HG03521 (cell line): ENCODE measurements at regions not wholly inside any gene's neighbourhood (a gene's known extent, or its start where the extent isn't known, plus 50 kb on each side); places are given as distances from the start of the nearest gene placed in this dataset.

ENCODE experiments used
- ATAC-seq: cut with Tn5 transposase; IDR thresholded peaks from one replicate; pipeline ENCODE4 v1.9.1; 2021; ENCODE audit warnings: mild to moderate bottlenecking, moderate library complexity; ENCODE audit not compliant: unreplicated experiment

DNA sequence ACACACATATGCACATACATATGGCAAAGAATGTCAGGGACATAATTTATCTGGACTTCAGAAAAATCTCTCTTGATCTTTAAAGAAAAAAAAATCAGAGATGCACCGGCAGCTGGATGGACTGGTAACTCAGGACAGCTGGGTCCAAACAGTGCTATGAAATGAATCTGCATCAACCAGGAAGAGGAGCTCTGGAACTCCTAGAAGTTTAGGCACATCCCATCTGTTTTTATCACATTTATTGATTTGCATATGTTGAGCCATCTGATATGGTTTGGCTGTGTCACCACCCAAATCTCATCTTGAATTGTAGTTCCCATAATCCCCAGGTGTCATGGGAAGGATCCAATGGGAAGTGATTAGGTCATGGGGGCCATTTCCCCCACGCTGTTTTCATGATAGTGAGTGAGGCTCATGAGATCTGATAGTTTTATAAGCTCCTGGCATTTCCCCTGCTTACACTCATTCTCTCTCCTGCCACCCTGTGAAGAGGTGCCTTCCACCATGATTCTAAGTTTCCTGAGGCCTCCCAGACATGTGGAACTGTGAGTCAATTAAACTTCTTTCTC is 87.7 kb upstream of the AKIP1 start:
- ATAC-seq = no peak

DNA sequence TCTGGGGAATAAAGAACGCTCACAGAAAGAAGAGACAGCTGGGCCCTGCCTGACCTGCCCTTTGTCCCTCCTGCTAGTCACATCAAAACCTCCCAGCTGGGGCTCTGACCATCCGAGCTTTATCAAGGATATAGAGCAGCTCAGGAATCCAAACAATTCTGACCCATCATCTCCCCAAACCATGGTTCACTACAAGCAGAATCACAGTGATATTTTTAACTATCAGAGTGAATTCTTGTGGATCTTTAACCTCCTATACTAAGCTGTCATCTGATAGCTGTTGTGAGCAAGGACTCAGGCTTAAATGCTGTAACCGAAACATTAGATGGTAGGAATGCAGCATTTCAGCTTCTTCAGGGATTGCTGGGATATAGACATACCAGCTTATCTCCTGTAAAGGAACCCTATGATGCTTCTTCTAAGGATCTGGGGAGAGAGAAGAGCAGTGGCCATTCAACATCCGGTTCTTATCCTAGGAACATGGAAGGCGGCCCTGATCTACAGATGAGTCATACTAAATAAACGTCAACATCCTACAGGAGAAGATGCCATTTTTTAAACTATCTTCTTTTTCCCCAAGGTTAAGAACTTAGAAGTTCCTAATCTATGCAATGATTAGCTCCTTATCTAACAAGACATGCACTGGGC is 84.7 kb upstream of the AKIP1 start:
- no peak for ATAC-seq

DNA sequence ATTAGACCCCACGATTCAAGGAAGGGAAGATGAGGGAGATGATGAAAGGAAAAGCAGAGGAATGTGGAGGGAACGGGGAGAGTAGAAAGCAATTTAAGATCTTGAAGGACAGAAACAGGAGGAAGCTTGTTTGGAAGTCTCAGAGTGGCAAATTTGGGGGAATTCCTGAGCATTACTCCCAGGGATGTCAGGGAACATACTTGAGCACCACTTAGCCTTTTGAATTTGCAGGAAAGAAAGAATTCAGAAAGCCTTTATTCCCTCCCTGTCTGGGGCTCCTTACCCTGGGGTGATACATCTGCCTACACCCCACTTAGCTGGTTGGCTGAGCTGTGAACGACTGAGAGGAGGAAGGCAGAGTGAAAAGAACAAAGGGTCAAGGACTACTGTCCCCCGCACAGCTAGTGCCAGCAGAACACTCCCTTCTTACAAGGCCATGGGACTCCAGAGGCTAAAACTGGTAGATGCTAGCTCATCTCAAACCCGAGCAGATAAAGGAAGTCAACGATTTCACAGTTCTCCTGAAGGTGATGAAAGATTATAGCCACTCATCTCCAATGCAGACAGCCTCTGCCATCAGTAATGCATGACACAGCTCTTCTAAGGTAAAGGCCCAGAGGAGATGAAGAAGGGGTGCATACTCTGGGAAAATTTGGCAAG is 84.0 kb upstream of the AKIP1 start:
- no peak for ATAC-seq

DNA sequence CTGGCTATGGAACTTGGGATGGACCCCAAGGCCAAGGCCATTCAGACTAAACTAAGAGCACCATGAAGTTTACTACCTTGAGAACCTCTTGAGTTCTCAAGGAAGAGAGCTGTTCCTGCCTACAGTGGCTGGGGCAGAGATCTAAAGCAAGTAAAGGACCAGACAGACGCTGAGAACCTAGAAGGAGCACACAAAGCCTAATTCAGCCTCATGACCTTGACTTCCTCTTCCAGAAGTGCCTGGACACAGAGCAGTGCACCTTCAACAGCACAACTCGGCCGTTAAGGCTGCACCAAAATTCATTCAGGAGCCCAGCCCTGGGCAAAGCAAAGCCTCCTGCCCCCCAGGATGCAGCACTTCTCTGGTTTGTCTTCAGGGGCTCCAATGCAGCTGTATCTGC is 82.9 kb upstream of the AKIP1 start:
- ATAC-seq = no peak

DNA sequence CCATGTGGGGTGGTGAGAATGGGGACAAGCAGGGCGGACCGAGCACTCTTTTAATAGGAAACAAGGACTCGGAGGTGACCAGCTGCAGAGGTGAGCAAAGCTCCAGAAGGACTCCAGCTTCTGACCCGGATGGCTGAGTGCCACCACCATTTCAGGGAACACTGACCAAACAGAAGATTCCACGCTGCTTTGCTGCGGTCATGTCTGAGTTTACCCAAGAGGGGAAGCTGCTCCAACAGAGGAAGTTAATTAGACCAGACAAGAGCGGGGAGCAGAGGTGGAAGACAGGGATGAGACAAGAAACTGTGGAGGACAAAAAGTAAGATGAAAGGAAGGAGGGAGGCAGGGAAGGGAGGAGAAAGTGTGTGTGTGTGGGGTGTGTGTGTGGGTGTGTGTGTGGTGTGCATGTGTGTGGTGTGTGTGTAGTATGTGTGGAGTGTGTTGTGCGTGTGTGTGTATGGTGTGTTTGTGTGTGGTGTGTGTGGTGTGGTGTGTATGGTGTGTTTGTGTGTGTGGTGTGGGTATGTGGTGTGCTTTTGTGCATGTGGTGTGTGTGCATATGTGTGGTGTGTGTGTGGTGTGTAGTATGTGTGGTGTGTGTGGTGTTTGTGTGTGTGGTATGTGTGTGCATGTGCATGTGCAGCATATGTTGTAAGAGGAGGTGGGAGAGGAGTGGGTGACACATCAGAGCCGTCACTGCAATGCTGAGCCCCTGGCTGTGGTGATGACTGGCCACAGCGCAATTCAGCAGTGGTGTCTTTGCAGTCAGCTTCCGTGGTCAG is 82.2 kb upstream of the AKIP1 start:
- ATAC-seq = no peak

DNA sequence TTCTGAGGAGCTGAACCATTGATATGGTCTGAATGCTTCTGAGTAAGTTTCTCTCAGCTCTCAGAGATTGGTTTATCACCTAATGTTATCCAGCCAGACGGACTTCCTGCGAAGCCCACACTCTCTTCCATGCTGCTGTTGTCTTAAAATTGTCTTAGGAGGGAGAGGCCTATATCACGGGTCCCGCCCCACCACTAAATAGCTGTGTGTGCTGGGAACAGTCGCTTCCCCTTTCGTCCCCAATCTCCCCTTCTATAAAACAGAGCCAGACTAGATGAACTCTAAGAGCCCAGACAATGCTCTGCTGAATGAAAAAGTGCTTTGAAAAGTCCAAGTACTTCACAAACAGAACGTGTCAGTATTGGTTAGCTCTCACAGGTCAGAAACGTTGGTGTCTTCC is 81.4 kb upstream of the AKIP1 start:
- no peak for ATAC-seq

DNA sequence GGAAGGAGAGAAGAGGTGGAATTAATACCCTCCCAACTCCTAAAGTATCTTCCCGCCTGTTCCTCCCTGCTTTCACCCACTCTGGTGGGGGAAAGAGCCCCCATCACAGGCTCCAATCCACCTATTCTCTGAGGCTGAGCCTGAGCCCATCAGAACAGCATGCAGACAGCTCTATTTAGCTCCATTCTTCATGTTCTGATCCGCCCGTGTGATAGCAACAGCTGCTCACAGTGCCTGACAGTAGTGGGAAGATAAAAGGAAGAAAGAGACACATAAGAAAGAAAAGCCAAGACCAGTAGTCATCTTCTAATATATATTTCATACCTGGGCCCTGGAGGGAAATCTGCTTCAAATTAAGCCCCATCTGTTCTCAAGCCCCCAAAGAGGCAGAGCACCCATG is 80.3 kb upstream of the AKIP1 start:
- ATAC-seq = no peak

DNA sequence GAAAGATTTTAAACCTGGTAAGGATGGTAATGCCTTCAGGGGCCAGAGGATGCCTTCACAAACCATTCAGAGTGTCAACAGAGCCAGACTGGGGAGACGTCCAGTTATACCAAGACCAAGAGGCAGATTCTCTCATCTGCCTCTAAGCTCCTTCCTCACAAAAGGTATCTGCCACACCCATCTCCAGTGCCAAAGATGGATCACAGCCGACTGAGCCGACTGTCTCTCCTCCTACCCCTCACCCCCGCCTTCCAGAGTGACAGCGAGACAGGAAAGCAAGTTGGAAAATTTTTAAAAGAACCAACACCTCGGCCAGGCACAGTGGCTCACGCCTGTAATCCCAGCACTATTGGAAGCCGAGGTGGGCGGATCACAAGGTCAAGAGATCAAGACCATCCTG is 79.1 kb upstream of the AKIP1 start:
- ATAC-seq = no peak

DNA sequence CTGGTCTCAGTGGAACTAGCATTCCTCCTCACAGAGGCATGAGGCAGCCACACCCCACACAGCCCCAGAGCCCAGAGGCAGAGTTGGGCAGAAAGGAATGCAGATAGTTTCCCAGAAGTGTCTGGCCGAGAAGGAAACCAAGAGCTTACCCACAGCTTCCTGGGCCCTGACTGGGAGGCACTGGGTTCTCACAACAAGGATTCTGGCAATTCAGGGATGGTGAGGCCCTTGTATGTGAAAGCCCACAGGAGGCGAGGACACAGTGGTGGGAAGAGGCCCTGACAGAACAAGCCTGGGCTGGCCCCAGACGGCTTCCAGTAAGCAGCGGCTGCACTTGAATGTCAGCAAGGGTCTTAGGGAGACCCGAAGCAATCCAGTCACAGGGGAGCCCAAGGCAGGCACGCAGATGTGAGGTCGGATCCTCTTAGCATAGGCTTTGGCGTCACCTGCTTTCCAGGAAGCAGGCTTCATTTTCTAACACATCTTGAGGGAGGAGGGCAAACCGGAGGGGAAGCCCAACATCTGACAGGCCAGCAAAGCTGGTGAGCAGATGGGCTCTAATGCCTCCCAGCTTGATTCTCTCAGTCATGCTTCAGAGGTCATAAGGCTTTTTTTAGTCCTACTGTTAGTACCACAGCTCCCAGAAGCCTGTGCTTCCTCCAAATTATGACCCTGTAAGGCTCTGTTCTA is 78.3 kb upstream of the AKIP1 start:
- ATAC-seq = peak; percentile 51

DNA sequence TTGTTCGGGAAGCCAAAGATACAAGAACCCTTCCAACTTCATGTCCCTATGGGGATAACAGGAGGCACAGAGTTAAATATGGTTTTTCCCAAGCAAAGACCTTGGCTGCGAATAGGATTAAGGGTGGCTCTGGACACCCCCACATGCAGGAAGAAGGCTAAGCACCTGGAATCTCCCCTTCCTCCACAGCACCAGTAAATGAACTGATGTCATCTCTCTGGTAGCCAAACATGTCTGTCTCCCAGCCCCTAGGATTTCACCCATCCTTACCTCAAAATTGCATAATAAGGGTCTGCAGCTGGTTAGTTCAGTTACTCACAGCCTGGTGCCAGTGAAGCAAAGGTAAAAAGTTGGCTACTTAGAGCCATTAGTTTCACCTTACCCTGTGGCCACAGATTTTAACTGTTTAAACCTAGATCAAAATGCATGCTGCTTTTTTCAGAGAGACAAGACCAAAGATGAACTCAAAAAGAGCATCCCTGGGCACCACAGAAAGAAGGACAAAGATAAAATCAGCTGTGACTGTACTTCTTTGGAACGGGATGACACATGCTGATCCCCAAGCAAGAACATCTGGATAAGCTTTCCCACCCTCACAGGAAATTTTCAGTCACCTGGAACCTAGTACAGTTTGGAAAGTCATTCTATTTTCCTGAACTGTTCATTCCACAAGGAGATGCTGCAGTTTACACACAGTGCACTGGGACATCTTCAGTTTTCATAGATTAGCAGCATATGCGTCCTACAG is 77.2 kb upstream of the AKIP1 start:
- ATAC-seq = no peak

DNA sequence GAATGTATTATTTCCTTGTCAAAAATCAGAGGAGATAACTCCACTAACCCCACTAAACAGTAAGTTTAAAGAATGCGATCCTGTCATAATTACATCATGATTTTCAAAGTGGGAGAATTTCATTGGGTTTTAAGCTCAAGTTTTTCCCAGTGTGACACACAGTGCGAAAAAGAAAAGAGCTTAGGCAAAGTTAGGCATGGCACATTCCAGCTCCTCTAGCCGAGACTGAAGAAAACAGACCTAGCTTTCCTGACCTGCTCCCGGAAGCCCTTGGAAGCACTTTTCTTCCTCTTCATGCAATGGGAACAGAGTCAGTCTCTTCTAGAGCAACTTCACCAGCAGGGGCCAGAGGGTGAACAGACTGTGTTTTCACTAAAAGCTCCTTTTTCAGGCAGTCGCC is 76.6 kb upstream of the AKIP1 start:
- ATAC-seq = no peak

DNA sequence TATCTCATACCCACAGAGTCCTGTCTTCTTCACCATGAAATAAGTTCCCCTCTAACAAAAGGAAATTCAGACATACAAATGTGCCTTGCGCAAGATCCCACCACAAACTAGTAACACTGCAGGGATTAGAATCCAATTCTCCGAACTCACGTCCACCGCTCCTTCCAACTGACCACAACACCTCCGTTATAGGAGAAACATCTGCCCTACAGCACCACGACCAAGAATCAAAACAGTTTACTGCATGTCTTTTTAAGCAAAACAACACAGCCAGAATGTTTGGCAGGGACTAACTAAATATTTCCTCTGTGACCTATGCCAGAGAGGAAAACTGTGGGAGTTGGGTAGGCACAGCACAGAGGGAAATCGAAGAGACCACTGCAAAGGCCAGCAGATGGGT is 72.7 kb upstream of the AKIP1 start:
- no peak for ATAC-seq

DNA sequence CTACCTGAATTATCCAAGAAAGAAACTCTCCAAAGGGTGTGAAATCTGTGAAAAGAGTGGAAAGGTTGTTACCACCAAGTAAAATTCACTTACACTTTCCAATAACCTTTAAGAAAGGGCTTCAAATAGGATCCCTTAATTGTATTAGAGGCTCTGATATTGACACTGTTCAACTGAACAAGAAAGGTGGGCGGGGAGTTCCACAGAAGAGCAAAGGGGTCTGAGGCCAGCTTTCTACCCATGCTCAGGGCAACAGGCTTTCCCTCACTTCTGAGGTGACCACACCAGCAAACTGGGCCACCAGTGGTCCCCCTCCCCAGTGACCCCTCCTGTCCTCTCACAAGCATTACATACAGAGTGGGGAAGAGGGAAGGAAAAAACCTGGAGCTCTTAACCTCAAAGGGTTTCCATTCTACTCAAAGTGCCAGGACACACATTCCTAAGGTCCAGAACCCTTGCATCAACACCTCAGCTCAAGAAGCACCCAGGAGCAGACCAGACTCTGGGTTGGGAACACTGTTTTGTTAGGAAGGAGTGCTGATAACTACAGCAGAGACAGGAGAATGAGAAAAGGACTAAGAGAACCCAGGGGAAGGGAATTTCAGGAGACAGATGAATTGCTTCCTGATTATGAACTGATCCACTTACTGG is 71.6 kb upstream of the AKIP1 start:
- ATAC-seq = no peak

DNA sequence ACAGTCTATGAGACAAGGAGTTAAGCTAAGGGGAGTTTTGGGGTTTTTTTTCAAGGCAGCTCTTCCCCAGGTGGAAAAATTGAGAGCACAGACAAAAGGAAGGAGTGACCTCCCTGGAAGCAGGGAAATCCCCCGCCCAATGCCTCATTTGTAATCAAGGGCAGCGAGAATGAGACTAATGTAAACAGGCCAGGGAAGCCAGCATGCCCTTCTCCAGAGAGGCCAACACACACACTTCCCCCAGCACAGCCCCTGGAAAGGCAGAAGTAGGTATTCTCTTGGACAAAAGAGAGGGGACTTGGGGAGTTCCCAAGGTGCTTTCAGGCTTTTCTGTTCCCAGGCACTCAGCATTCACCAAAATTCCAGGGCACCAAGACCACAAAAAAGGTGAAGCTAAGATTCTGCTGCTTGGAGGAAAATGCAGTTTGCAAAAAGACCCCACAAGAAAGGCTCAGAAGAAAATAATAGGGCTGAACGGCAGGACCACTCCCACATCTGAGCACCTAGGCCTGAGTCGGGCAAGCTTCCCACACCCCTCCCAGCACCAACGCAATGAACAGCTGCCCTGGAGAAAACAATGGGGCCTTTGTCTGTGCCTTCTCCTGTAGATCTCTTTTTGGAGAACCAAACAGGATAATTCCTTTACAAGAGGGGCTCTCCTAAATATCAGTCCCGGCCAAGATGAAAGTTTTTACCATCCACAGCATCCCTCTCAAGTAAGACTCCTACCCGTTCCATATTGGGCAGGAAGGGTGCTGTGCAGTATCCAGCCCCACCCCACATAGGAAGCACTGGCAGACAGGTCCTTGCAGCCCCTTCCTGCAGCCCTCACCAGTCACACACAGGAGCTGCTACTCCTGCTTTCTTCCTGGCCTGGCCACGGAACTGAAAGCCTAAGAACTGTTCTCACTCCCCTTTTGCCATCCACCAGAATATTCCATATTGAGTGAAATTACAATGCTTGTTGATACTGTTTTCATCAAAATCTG is 70.7 kb upstream of the AKIP1 start:
- ATAC-seq = no peak

DNA sequence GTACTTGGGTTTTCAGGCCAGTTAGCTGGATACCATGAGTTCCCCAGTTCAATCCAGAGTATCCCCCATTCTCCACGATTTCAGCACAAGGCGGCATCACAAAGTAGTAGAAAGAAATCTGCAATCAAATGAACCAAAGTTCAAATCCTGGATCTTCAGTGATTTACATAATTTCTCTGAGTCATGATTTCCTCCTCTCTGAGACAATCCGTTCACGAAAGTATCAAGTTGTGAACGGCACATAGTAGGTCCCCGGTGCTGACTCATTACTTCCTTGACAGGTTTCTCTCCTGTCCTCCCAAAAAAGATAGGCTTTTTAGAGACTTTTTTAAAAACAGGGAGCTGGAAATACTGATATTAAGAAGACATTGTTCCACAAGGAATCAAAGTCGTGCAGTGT is 69.1 kb upstream of the AKIP1 start:
- ATAC-seq = no peak

DNA sequence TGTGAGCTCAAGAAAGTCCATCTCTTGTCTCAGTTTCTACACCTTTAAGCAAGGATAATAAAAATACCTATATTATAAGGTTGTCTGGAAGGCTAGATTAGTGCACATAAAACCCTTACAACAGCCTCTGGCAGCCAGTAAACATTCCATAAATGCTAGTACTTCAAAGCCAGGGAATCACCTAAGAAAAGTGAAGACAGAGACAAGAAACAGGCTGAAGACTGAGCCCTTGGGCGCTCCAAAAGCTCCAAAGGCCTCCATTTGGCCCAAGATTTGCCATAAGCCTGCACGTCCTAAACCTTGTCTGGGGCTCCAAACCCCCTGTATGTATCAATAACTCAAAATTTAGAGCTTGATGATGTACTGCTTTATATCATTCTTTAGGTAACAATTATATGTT is 52.2 kb upstream of the AKIP1 start:
- ATAC-seq = no peak
